ENCODE measurements at regions not wholly inside any gene's neighbourhood (a gene's known extent, or its start where the extent isn't known, plus 50 kb on each side); places are given as distances from the start of the nearest gene placed in this dataset.

DNA sequence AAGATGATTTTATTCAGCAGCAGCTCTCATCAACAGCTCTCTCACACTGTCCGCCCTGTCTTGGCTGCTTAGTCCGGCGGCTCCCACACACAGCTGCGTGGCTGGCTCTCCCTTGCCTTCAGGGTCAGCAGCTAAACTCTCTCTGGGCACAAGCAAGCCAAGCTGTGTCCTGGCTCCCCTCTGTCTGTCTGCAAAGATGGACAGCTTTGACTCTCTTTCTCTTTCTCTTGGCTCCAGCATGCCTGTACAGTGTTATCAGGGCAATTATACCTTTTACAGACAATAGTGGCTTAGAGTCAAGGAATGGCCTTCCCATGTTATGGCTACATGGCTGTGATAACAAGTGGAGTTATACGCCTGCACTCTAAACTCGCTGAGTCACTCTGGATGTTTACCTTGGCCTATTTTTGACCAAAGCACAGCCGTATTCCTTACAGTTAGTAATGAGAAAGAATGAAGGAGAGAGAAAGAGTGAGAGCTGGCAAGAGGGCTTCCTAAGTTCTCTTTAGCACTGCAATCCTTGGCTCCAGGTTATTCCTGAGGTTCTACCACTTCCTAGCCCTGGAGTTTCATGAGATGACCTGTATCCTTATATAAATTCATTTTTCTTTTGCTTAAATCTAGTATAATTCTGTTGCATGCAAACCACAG lies 59.9 kb upstream of the ZSWIM5 start (continued):
- TF ChIP-seq STAG1 (CRISPR knock-in tag; IDR thresholded peaks at IDR 0.05; ENCODE audit: borderline replicate concordance) = no peak
- TF ChIP-seq, protein P1, sequence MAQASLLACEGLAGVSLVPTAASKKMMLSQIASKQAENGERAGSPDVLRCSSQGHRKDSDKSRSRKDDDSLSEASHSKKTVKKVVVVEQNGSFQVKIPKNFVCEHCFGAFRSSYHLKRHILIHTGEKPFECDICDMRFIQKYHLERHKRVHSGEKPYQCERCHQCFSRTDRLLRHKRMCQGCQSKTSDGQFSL (CRISPR knock-in tag; IDR thresholded peaks at IDR 0.05) = no peak
- TF ChIP-seq, protein P1 (tag; IDR thresholded peaks at IDR 0.05) = no peak
- TF ChIP-seq ZNF217 (CRISPR knock-in tag; IDR thresholded peaks at IDR 0.05) = no peak
- TF ChIP-seq PYGO2 (tag; IDR thresholded peaks at IDR 0.05) = no peak
- TF ChIP-seq TEAD4 (IDR thresholded peaks at IDR 0.05; ENCODE audit: low read length) = peak; percentile 68
- TF ChIP-seq TEAD4 (CRISPR knock-in tag; IDR thresholded peaks at IDR 0.05; ENCODE audit: borderline replicate concordance) = no peak
- no peak for TF ChIP-seq MXI1 (IDR thresholded peaks at IDR 0.05; ENCODE audit: low read depth, low read length)
- TF ChIP-seq, protein P2, sequence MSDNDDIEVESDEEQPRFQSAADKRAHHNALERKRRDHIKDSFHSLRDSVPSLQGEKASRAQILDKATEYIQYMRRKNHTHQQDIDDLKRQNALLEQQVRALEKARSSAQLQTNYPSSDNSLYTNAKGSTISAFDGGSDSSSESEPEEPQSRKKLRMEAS (CRISPR knock-in tag; IDR thresholded peaks at IDR 0.05) = peak; percentile 38; the same call in 1 of the 2 replicates
- peak; percentile 84 for TF ChIP-seq RBBP5 (IDR thresholded peaks at IDR 0.05; ENCODE audit: borderline replicate concordance, insufficient read depth, low read length, poor library complexity, severe bottlenecking)
- TF ChIP-seq NFATC3 (IDR thresholded peaks at IDR 0.05) = peak; percentile 84; the same call in 1 of the 2 replicates
- TF ChIP-seq ZNF41 (CRISPR knock-in tag; conservative IDR thresholded peaks at IDR 0.05) = peak; percentile 78
- TF ChIP-seq ZNF518B (CRISPR knock-in tag; IDR thresholded peaks at IDR 0.05) = no peak
- TF ChIP-seq FOXJ2 (tag; IDR thresholded peaks at IDR 0.05) = peak; percentile 94
- no peak for TF ChIP-seq NR2C2 (CRISPR knock-in tag; IDR thresholded peaks at IDR 0.05)
- TF ChIP-seq NR2C2 (tag; IDR thresholded peaks at IDR 0.05) = peak; percentile 74
- peak; percentile 71 for TF ChIP-seq TAF9B (IDR thresholded peaks at IDR 0.05; ENCODE audit: partially characterized antibody)
- TF ChIP-seq CAMTA2 (CRISPR knock-in tag; conservative IDR thresholded peaks at IDR 0.05) = no peak
- no peak for TF ChIP-seq ZNF408 (CRISPR knock-in tag; IDR thresholded peaks at IDR 0.05; ENCODE audit: low read depth)
- 0 out of 2 replicates have a peak, but pooled peaks have one; percentile 7 for TF ChIP-seq JUNB (CRISPR knock-in tag; conservative IDR thresholded peaks at IDR 0.05)
- 0 out of 2 replicates have a peak, but pooled peaks have one; percentile 58 for TF ChIP-seq E2F3 (CRISPR knock-in tag; IDR thresholded peaks at IDR 0.05)

All from K562 (cell line).